K562 (cell line): ENCODE measurements at regions not wholly inside any gene's neighbourhood (a gene's known extent, or its start where the extent isn't known, plus 50 kb on each side); places are given as distances from the start of the nearest gene placed in this dataset.
"Not testable (repeated sequence)": the region's sequence is repeated elsewhere in the genome, so short reads cannot be mapped to it uniquely, and the experiment has no call there.

ENCODE experiments used
- BACH1 ChIP-seq: fragments of 200-800 bp; sonication (Bioruptor generic); IDR thresholded peaks from 2 replicates; pipeline ENCODE4 v1.6.1; 2016; ENCODE audit warnings: missing genetic modification characterization, missing compliant biosample characterization
- CBFA2T2 ChIP-seq: fragments of 450-650 bp; conservative IDR thresholded peaks from 2 replicates; pipeline ENCODE4 v1.6.1; 2017; ENCODE audit warnings: mild to moderate bottlenecking
- NFE2L1 ChIP-seq: fragments of 450-650 bp; IDR thresholded peaks from 2 replicates; pipeline ENCODE4 v1.6.1; 2016; ENCODE audit warnings: missing genetic modification characterization, low read depth, mild to moderate bottlenecking, missing compliant biosample characterization, moderate library complexity, borderline replicate concordance
- POLR2AphosphoS5 ChIP-seq: IDR thresholded peaks from 2 replicates; pipeline ENCODE4 v1.6.1; 2011; ENCODE audit warnings: mild to moderate bottlenecking, low read depth, low read length, moderate library complexity; ENCODE audit not compliant: control insufficient read depth, insufficient read depth
- PPARD ChIP-seq: fragments of 250-450 bp; sonication (Bioruptor Pico); IDR thresholded peaks from 2 replicates; pipeline ENCODE4 v1.8.0; 2022; ENCODE audit warnings: inconsistent platforms, mild to moderate bottlenecking, moderate library complexity
- PRDM10 ChIP-seq: fragments of 450-650 bp; IDR thresholded peaks from 2 replicates; pipeline ENCODE4 v1.6.1; 2018; ENCODE audit not compliant: partially characterized antibody
- RAD21 ChIP-seq, 2 experiments: fragments of 250-450 bp in 1 of 2; fragments of 450-650 bp in 1 of 2; sonication (Bioruptor Pico) in 1 of 2; formaldehyde crosslinking in 1 of 2; IDR thresholded peaks in 1 of 2; conservative IDR thresholded peaks in 1 of 2; 2 replicates each; pipeline versions ENCODE4 v1.4.0 to v1.8.0; 2020 to 2022; ENCODE audit warnings: mild to moderate bottlenecking in 2 of 2, moderate library complexity in 1 of 2
- THRB ChIP-seq: fragments of 450-650 bp; formaldehyde crosslinking; conservative IDR thresholded peaks from 2 replicates; pipeline ENCODE4 v1.4.0; 2022; ENCODE audit warnings: mild to moderate bottlenecking, missing genetic modification characterization
- ZNF274 ChIP-seq: IDR thresholded peaks from 2 replicates; pipeline ENCODE4 v1.6.1; 2011; ENCODE audit warnings: low read depth, mild to moderate bottlenecking, low read length, moderate library complexity, borderline replicate concordance
- TF ChIP-seq, protein P1 (sequence below): sonication (generic); formaldehyde crosslinking; IDR thresholded peaks from 2 replicates; pipeline ENCODE4 v1.8.0; 2022; ENCODE audit warnings: mild to moderate bottlenecking, missing genetic modification reagents, borderline replicate concordance
- TF ChIP-seq, protein P2 (sequence below): sonication (generic); formaldehyde crosslinking; IDR thresholded peaks from 2 replicates; pipeline ENCODE4 v1.8.1; 2023; ENCODE audit warnings: mild to moderate bottlenecking, missing genetic modification reagents
- TF ChIP-seq, protein P3 (sequence below), 3 experiments: IDR thresholded peaks in 2 of 3; conservative IDR thresholded peaks in 1 of 3; 2 replicates each; pipeline ENCODE4 v1.5.1; 2011 to 2012; ENCODE audit warnings: low read length in 3 of 3, mild to moderate bottlenecking in 3 of 3, control low read depth in 2 of 3, improper control_type of control experiment in 1 of 3, inconsistent platforms in 1 of 3, low read depth in 1 of 3, mixed read lengths in 1 of 3, moderate library complexity in 1 of 3; ENCODE audit not compliant: insufficient read depth in 2 of 3

GRCh38 chr3:72266921-72267524, 482.1 kb upstream of the PROK2 start:
- not testable (repeated sequence) for TF ChIP-seq PPARD (CRISPR knock-in tag); RAD21 (CRISPR knock-in tag; conservative IDR thresholded peaks at IDR 0.05 in 1 of 2, IDR thresholded peaks at IDR 0.05 in 1 of 2); NFE2L1; PRDM10; CBFA2T2; ZNF274; BACH1 (tag); THRB (CRISPR knock-in tag); POLR2AphosphoS5
- TF ChIP-seq, protein P1, sequence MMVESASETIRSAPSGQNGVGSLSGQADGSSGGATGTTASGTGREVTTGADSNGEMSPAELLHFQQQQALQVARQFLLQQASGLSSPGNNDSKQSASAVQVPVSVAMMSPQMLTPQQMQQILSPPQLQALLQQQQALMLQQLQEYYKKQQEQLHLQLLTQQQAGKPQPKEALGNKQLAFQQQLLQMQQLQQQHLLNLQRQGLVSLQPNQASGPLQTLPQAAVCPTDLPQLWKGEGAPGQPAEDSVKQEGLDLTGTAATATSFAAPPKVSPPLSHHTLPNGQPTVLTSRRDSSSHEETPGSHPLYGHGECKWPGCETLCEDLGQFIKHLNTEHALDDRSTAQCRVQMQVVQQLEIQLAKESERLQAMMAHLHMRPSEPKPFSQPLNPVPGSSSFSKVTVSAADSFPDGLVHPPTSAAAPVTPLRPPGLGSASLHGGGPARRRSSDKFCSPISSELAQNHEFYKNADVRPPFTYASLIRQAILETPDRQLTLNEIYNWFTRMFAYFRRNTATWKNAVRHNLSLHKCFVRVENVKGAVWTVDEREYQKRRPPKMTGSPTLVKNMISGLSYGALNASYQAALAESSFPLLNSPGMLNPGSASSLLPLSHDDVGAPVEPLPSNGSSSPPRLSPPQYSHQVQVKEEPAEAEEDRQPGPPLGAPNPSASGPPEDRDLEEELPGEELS, result not testable (repeated sequence)
- TF ChIP-seq, protein P2, sequence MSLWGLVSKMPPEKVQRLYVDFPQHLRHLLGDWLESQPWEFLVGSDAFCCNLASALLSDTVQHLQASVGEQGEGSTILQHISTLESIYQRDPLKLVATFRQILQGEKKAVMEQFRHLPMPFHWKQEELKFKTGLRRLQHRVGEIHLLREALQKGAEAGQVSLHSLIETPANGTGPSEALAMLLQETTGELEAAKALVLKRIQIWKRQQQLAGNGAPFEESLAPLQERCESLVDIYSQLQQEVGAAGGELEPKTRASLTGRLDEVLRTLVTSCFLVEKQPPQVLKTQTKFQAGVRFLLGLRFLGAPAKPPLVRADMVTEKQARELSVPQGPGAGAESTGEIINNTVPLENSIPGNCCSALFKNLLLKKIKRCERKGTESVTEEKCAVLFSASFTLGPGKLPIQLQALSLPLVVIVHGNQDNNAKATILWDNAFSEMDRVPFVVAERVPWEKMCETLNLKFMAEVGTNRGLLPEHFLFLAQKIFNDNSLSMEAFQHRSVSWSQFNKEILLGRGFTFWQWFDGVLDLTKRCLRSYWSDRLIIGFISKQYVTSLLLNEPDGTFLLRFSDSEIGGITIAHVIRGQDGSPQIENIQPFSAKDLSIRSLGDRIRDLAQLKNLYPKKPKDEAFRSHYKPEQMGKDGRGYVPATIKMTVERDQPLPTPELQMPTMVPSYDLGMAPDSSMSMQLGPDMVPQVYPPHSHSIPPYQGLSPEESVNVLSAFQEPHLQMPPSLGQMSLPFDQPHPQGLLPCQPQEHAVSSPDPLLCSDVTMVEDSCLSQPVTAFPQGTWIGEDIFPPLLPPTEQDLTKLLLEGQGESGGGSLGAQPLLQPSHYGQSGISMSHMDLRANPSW (CRISPR knock-in tag), result not testable (repeated sequence)
- TF ChIP-seq, protein P3, sequence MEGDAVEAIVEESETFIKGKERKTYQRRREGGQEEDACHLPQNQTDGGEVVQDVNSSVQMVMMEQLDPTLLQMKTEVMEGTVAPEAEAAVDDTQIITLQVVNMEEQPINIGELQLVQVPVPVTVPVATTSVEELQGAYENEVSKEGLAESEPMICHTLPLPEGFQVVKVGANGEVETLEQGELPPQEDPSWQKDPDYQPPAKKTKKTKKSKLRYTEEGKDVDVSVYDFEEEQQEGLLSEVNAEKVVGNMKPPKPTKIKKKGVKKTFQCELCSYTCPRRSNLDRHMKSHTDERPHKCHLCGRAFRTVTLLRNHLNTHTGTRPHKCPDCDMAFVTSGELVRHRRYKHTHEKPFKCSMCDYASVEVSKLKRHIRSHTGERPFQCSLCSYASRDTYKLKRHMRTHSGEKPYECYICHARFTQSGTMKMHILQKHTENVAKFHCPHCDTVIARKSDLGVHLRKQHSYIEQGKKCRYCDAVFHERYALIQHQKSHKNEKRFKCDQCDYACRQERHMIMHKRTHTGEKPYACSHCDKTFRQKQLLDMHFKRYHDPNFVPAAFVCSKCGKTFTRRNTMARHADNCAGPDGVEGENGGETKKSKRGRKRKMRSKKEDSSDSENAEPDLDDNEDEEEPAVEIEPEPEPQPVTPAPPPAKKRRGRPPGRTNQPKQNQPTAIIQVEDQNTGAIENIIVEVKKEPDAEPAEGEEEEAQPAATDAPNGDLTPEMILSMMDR (IDR thresholded peaks at IDR 0.05 in 2 of 3, conservative IDR thresholded peaks at IDR 0.05 in 1 of 3; ENCODE audit: insufficient read depth in 2 of 3, low read depth in 1 of 3, low read length in 3 of 3), result not testable (repeated sequence)
